Trophoblast cell (in vitro differentiated cells and primary cell): ENCODE measurements at regions not wholly inside any gene's neighbourhood (a gene's known extent, or its start where the extent isn't known, plus 50 kb on each side); places are given as distances from the start of the nearest gene placed in this dataset.

Source experiments
- DNase-seq, 2 donors: peaks; one replicate each; pipeline ENCODE4 v3.0.0-alpha.2; 2016
- H2AFZ ChIP-seq: 2 replicates; pipeline ENCODE4 v1.6.1; 2013; ENCODE audit warnings: low read length, moderate library complexity, mild to moderate bottlenecking; ENCODE audit not compliant: insufficient read depth, poor library complexity
- H2AK5ac ChIP-seq: 2 replicates; pipeline ENCODE4 v1.6.1; 2013; ENCODE audit warnings: mild to moderate bottlenecking, low read length
- H2BK120ac ChIP-seq: 2 replicates; pipeline ENCODE4 v1.6.1; 2013; ENCODE audit warnings: low read length, mild to moderate bottlenecking, moderate library complexity; ENCODE audit not compliant: insufficient read depth, poor library complexity
- H2BK12ac ChIP-seq: 2 replicates; pipeline ENCODE4 v1.6.1; 2013; ENCODE audit warnings: mild to moderate bottlenecking, low read length, moderate library complexity
- H2BK5ac ChIP-seq: 2 replicates; pipeline ENCODE4 v1.6.1; 2013; ENCODE audit warnings: low read length, low read depth, moderate library complexity, mild to moderate bottlenecking; ENCODE audit not compliant: poor library complexity
- H3K14ac ChIP-seq: 2 replicates; pipeline ENCODE4 v1.6.1; 2013; ENCODE audit warnings: mild to moderate bottlenecking, low read length
- H3K18ac ChIP-seq: 2 replicates; pipeline ENCODE4 v1.6.1; 2013; ENCODE audit warnings: mild to moderate bottlenecking, low read length
- H3K23ac ChIP-seq: 2 replicates; pipeline ENCODE4 v1.6.1; 2013; ENCODE audit warnings: low read length
- H3K27ac ChIP-seq: 2 replicates; pipeline ENCODE4 v1.5.1; 2013; ENCODE audit warnings: low read depth, mild to moderate bottlenecking, inconsistent platforms, low read length, moderate library complexity
- H3K27me3 ChIP-seq: 2 replicates; pipeline ENCODE4 v1.6.1; 2013; ENCODE audit warnings: inconsistent platforms, mild to moderate bottlenecking, low read length, moderate library complexity; ENCODE audit not compliant: insufficient read depth
- H3K36me3 ChIP-seq, 2 experiments: 1 replicate in 1 of 2; 2 replicates in 1 of 2; pipeline ENCODE4 v1.6.1; 2013; ENCODE audit warnings: low read length in 2 of 2, mild to moderate bottlenecking in 2 of 2, moderate library complexity in 1 of 2; ENCODE audit not compliant: insufficient read depth in 2 of 2, control insufficient read depth in 1 of 2
- H3K4ac ChIP-seq: 2 replicates; pipeline ENCODE4 v1.6.1; 2013; ENCODE audit warnings: low read depth, mild to moderate bottlenecking, low read length, moderate library complexity
- H3K4me1 ChIP-seq, 2 experiments: 1 replicate in 1 of 2; 2 replicates in 1 of 2; pipeline ENCODE4 v1.6.1; 2013; ENCODE audit warnings: low read length in 2 of 2, mild to moderate bottlenecking in 2 of 2, moderate library complexity in 1 of 2; ENCODE audit not compliant: insufficient read depth in 2 of 2, control insufficient read depth in 1 of 2
- H3K4me2 ChIP-seq: 2 replicates; pipeline ENCODE4 v1.6.1; 2013; ENCODE audit warnings: inconsistent platforms, mild to moderate bottlenecking, low read length, moderate library complexity
- H3K4me3 ChIP-seq: 2 replicates; pipeline ENCODE4 v1.5.1; 2013; ENCODE audit warnings: mild to moderate bottlenecking, low read depth, low read length, inconsistent platforms
- H3K79me1 ChIP-seq: one replicate; pipeline ENCODE4 v1.6.1; 2013; ENCODE audit warnings: low read length
- H3K79me2 ChIP-seq: 2 replicates; pipeline ENCODE4 v1.6.1; 2013; ENCODE audit warnings: low read length, mild to moderate bottlenecking; ENCODE audit not compliant: control insufficient read depth, insufficient read depth, poor library complexity
- H3K9ac ChIP-seq: 2 replicates; pipeline ENCODE4 v1.6.1; 2013; ENCODE audit warnings: mild to moderate bottlenecking, low read length
- H3K9me3 ChIP-seq: 2 replicates; pipeline ENCODE4 v1.6.1; 2013; ENCODE audit warnings: low read depth, mild to moderate bottlenecking, control low read depth, inconsistent platforms, low read length; ENCODE audit not compliant: insufficient read depth
- H4K12ac ChIP-seq: 2 replicates; pipeline ENCODE4 v1.6.1; 2013; ENCODE audit warnings: low read depth, mild to moderate bottlenecking, low read length, moderate library complexity
- H4K8ac ChIP-seq: 2 replicates; pipeline ENCODE4 v1.6.1; 2013; ENCODE audit warnings: low read depth, mild to moderate bottlenecking, low read length, moderate library complexity
- H4K91ac ChIP-seq: one replicate; pipeline ENCODE4 v1.6.1; 2013; ENCODE audit warnings: low read depth, mild to moderate bottlenecking, low read length, moderate library complexity
- WGBS: extraction: QIAGEN DNeasy Blood & Tissue Kit; methylation state at CpG from one replicate; pipeline ENCODE4 v1.1.7; 2013; ENCODE audit warnings: missing lambda C conversion rate; ENCODE audit not compliant: insufficient read length, insufficient coverage; ENCODE audit errors: extremely low coverage; 5-methylcytosine and 5-hydroxymethylcytosine counted together

DNA sequence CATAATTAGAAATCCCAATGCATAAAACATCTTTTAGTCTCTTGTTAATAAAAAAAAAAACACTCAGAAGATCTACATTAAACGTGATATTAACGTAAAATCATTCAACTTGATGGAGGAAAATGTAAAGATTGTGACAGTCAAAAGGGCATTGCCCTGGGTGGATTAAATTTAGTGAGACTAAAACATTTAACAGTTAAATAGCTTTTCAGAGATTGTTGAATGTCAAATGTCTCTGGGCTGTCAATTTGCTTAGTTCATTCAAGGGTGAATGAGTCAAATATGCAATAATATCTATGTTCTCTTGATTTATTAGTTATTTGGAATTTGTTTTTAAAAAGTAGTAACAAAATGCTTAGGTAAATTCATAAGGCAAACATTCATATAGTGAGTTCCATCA lies 836.6 kb upstream of the PCDH10 start:
- Histone ChIP-seq H3K79me1 (no peaks in the 10 kb centered on the region), H3K4me1 (no peaks in the 10 kb centered on the region), H2BK120ac (no peak overlapping the region), H2AFZ (no peak overlapping the region), H3K27ac (no peak overlapping the region), H3K79me2 (no peaks in the 10 kb centered on the region), H3K14ac (no peak overlapping the region), H4K12ac (no peak overlapping the region), H2AK5ac (no peak overlapping the region), H3K27me3 (no peaks in the 10 kb centered on the region), H3K36me3 (no peaks in the 10 kb centered on the region), H3K9ac (no peak overlapping the region), H3K4ac (no peak overlapping the region), H3K18ac (no peak overlapping the region), H4K8ac (no peak overlapping the region), H3K23ac (no peak overlapping the region), H2BK12ac (no peak overlapping the region), H4K91ac (no peak overlapping the region), H3K4me2 (no peak overlapping the region), H3K9me3 (no peaks in the 10 kb centered on the region), H2BK5ac (no peak overlapping the region), H3K4me3 (no peak overlapping the region)
- no CpG with 5 or more reads among the region's 2 CpGs for WGBS
- no peak for DNase-seq

DNA sequence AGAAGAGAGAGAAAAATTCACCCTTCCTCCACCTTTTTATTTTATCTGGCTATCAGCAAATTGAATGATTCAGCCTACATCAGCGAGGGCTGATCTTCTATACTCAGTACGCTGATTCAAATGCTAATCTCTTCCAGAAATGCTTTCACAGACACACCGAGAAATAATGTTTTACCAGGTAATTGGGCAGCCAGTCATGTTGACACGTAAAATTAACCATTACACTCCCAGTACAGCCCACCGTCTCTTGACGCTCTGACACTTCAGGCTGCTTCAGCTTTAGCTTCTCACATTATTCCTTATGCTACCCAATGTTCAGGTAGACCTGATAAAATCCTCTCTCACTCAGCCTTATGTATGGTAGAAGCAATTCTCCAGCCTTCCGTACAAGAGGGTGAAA lies 835.2 kb upstream of the PCDH10 start:
- no peak overlapping the region for H3K23ac ChIP-seq
- H3K79me1 ChIP-seq, result no peaks in the 10 kb centered on the region
- no peaks in the 10 kb centered on the region for H3K4me1 ChIP-seq
- H4K8ac ChIP-seq, result no peak overlapping the region
- no peaks in the 10 kb centered on the region for H3K79me2 ChIP-seq
- H2BK120ac ChIP-seq, result no peak overlapping the region
- H2AK5ac ChIP-seq, result no peak overlapping the region
- H4K12ac ChIP-seq, result no peak overlapping the region
- no peaks in the 10 kb centered on the region for H3K9me3 ChIP-seq
- no peak overlapping the region for H2BK5ac ChIP-seq
- H3K14ac ChIP-seq, result no peak overlapping the region
- H2AFZ ChIP-seq, result no peak overlapping the region
- no peak overlapping the region for H4K91ac ChIP-seq
- no peak overlapping the region for H3K4me2 ChIP-seq
- no peak overlapping the region for H3K18ac ChIP-seq
- no peaks in the 10 kb centered on the region for H3K36me3 ChIP-seq
- no peak overlapping the region for H3K4me3 ChIP-seq
- H3K9ac ChIP-seq, result no peak overlapping the region
- no peak for DNase-seq
- H2BK12ac ChIP-seq, result no peak overlapping the region
- no peaks in the 10 kb centered on the region for H3K27me3 ChIP-seq
- no CpG with 5 or more reads among the region's 7 CpGs for WGBS
- no peak overlapping the region for H3K27ac ChIP-seq
- no peak overlapping the region for H3K4ac ChIP-seq

DNA sequence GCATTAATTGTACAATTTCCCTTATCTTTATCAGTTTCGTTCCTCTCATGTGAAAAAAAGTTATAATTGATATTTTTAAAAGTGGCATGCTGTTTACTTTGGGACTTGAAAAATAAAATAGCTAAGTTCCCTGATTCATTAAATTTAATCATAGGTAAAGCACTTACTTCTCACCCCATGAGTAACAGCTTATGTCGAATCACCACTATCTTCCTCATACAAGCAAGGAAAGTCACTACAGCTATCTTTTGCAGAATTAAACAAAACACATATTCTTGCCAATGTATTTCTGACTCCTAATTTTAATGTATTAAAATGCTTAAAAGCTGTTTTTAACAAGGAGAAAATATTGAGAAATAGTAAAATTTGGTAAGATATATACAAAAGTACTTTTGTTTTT lies 832.4 kb upstream of the PCDH10 start:
- no peak for DNase-seq
- no peaks in the 10 kb centered on the region for H3K36me3 ChIP-seq
- no peaks in the 10 kb centered on the region for H3K79me2 ChIP-seq
- no peak overlapping the region for H3K4ac ChIP-seq
- no peaks in the 10 kb centered on the region for H3K27me3 ChIP-seq
- no peak overlapping the region for H3K14ac ChIP-seq
- H4K91ac ChIP-seq, result no peak overlapping the region
- no peak overlapping the region for H3K9ac ChIP-seq
- H3K4me2 ChIP-seq, result no peak overlapping the region
- H3K4me1 ChIP-seq, result no peaks in the 10 kb centered on the region
- no peak overlapping the region for H3K23ac ChIP-seq
- H2AFZ ChIP-seq, result no peak overlapping the region
- H4K8ac ChIP-seq, result no peak overlapping the region
- H2BK12ac ChIP-seq, result no peak overlapping the region
- no peak overlapping the region for H3K18ac ChIP-seq
- H3K4me3 ChIP-seq, result no peak overlapping the region
- no peak overlapping the region for H2BK120ac ChIP-seq
- H2AK5ac ChIP-seq, result no peak overlapping the region
- H4K12ac ChIP-seq, result no peak overlapping the region
- H2BK5ac ChIP-seq, result no peak overlapping the region
- H3K9me3 ChIP-seq, result no peaks in the 10 kb centered on the region
- no peak overlapping the region for H3K27ac ChIP-seq
- WGBS, result no CpG with 5 or more reads among the region's 2 CpGs
- H3K79me1 ChIP-seq, result no peaks in the 10 kb centered on the region

DNA sequence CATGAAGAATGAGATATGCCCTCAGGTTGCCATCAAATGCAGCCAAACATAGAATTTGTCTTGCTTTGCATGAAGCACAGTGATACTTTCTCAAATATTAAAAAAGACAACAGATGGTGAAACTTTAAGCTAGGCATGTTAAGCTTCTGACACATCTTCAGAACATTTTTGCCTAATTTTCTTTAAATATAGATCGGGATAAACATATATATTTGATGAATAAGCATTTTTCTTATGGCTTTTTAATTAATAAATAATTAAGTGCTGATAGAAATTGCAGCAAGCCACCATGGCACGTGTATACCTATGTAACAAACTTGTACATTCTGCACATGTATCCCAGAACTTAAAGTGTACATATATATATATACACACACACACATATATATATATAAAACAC lies 831.2 kb upstream of the PCDH10 start:
- no peak overlapping the region for H3K14ac ChIP-seq
- no peak overlapping the region for H4K8ac ChIP-seq
- no peak overlapping the region for H3K4me2 ChIP-seq
- H3K27ac ChIP-seq, result no peak overlapping the region
- H3K4ac ChIP-seq, result no peak overlapping the region
- no peaks in the 10 kb centered on the region for H3K9me3 ChIP-seq
- H2BK5ac ChIP-seq, result no peak overlapping the region
- no peaks in the 10 kb centered on the region for H3K79me2 ChIP-seq
- no peak overlapping the region for H3K4me3 ChIP-seq
- no peak overlapping the region for H3K23ac ChIP-seq
- WGBS, result no CpG with 5 or more reads among the region's 2 CpGs
- H3K27me3 ChIP-seq, result no peaks in the 10 kb centered on the region
- no peak overlapping the region for H2AK5ac ChIP-seq
- H4K12ac ChIP-seq, result no peak overlapping the region
- H3K9ac ChIP-seq, result no peak overlapping the region
- H3K4me1 ChIP-seq, result no peaks in the 10 kb centered on the region
- DNase-seq, result no peak
- H4K91ac ChIP-seq, result no peak overlapping the region
- H2AFZ ChIP-seq, result no peak overlapping the region
- H3K79me1 ChIP-seq, result no peaks in the 10 kb centered on the region
- H3K36me3 ChIP-seq, result no peaks in the 10 kb centered on the region
- no peak overlapping the region for H3K18ac ChIP-seq
- no peak overlapping the region for H2BK120ac ChIP-seq
- H2BK12ac ChIP-seq, result no peak overlapping the region
